Naive thymus-derived CD4-positive, alpha-beta T cell (primary cell): ENCODE measurements at regions not wholly inside any gene's neighbourhood (a gene's known extent, or its start where the extent isn't known, plus 50 kb on each side); places are given as distances from the start of the nearest gene placed in this dataset.
A peak's percentile ranks its signal among the peaks of the same experiment; 100 is the strongest.

Experiments
- ATAC-seq: fragments of 150-1000 bp; cut with Tn5 transposase; 2 replicates; pipeline ENCODE4 v1.10.0; 2021; ENCODE audit warnings: mild to moderate bottlenecking, moderate library complexity
- CTCF ChIA-PET: fragments of 350-600 bp; sonication (Branson Sonifier 250); formaldehyde crosslinking; loops from one replicate; lab custom pipeline; 2021; ENCODE audit warnings: antibody characterized with exemption; lab: Charles Lee
- POLR2A ChIA-PET: fragments of 350-600 bp; sonication (Branson Sonifier 250); formaldehyde crosslinking; loops from one replicate; lab custom pipeline; 2021; ENCODE audit warnings: antibody characterized with exemption, inconsistent platforms; lab: Charles Lee
- DNase-seq, 9 donors: peaks; one replicate each; pipeline versions ENCODE4 v3.0.0 to v3.0.0-alpha.2; 2020 to 2022; ENCODE audit warnings: mixed read lengths in 1 of 9
- H3K27ac ChIP-seq: one replicate; pipeline ENCODE4 v1.7.0; 2013; ENCODE audit warnings: mild to moderate bottlenecking, low read depth, low read length, moderate library complexity
- H3K27me3 ChIP-seq, 2 donors: one replicate each; pipeline ENCODE4 v1.7.0; 2013; ENCODE audit warnings: low read length in 2 of 2, mild to moderate bottlenecking in 2 of 2, moderate library complexity in 2 of 2; ENCODE audit not compliant: control insufficient read depth in 2 of 2, insufficient read depth in 2 of 2
- H3K36me3 ChIP-seq, 3 experiments: 1 replicate in 2 of 3; 2 replicates in 1 of 3; pipeline ENCODE4 v1.7.0; 2013; ENCODE audit warnings: low read length in 3 of 3, mild to moderate bottlenecking in 3 of 3, moderate library complexity in 1 of 3; ENCODE audit not compliant: insufficient read depth in 3 of 3, control insufficient read depth in 2 of 3
- H3K4me1 ChIP-seq, 2 donors: one replicate each; pipeline ENCODE4 v1.7.0; 2013; ENCODE audit warnings: low read length in 2 of 2, mild to moderate bottlenecking in 2 of 2, moderate library complexity in 1 of 2; ENCODE audit not compliant: control insufficient read depth in 2 of 2, insufficient read depth in 2 of 2
- H3K4me3 ChIP-seq: 2 replicates; pipeline ENCODE4 v1.7.0; 2013; ENCODE audit warnings: mild to moderate bottlenecking, low read length
- H3K9me3 ChIP-seq, 3 experiments: 1 replicate in 2 of 3; 2 replicates in 1 of 3; pipeline ENCODE4 v1.7.0; 2013; ENCODE audit warnings: low read length in 3 of 3; ENCODE audit not compliant: control insufficient read depth in 2 of 3
- H3K27ac Mint-ChIP-seq, 9 donors: one replicate each; pipeline ENCODE4 v1.8.0; 2020 to 2022; ENCODE audit warnings: mixed read lengths in 9 of 9, mild to moderate bottlenecking in 8 of 9, moderate library complexity in 5 of 9, inconsistent platforms in 2 of 9
- H3K27me3 Mint-ChIP-seq, 5 donors: one replicate each; pipeline ENCODE4 v1.8.0; 2021 to 2022; ENCODE audit warnings: mixed read lengths in 5 of 5, mild to moderate bottlenecking in 1 of 5
- H3K36me3 Mint-ChIP-seq, 5 donors: one replicate each; pipeline ENCODE4 v1.8.0; 2020 to 2022; ENCODE audit warnings: mixed read lengths in 5 of 5, mild to moderate bottlenecking in 3 of 5, inconsistent platforms in 1 of 5
- H3K4me1 Mint-ChIP-seq, 7 donors: one replicate each; pipeline ENCODE4 v1.8.0; 2020 to 2022; ENCODE audit warnings: mixed read lengths in 7 of 7, mild to moderate bottlenecking in 3 of 7, inconsistent platforms in 1 of 7
- H3K4me3 Mint-ChIP-seq, 10 donors: one replicate each; pipeline ENCODE4 v1.8.0; 2020 to 2022; ENCODE audit warnings: mild to moderate bottlenecking in 10 of 10, mixed read lengths in 10 of 10, moderate library complexity in 6 of 10, inconsistent platforms in 2 of 10
- H3K9me3 Mint-ChIP-seq, 11 donors: one replicate each; pipeline ENCODE4 v1.8.0; 2020 to 2022; ENCODE audit warnings: mixed read lengths in 11 of 11, mild to moderate bottlenecking in 4 of 11, inconsistent platforms in 1 of 11, moderate library complexity in 1 of 11
- intact Hi-C, 2 donors: fragments of 100-400 bp; cut with micrococcal nuclease; formaldehyde crosslinking; loops; one replicate each; pipeline ENCODE4 v1.15.1; 2023

- no peaks in the 10 kb centered on the region for H3K4me1 ChIP-seq
- H3K36me3 Mint-ChIP-seq, result peaks cover 0 to 4% (median 0%) of the 10 kb centered on the region in 5 donors
- ATAC-seq (no peak), DNase-seq (no peak)
- H3K36me3 ChIP-seq, result no peaks in the 10 kb centered on the region
- H3K9me3 ChIP-seq, result peaks cover 0 to 8% (median 0%) of the 10 kb centered on the region in 3 experiments
- peaks cover 0 to 18% (median 11%) of the 10 kb centered on the region in 5 donors for H3K27me3 Mint-ChIP-seq
- intact Hi-C loops, result no loop called here
- peaks cover 0 to 19% (median 4%) of the 10 kb centered on the region in 11 donors for H3K9me3 Mint-ChIP-seq
- H3K4me3 ChIP-seq, result no peak overlapping the region
- no peaks in the 10 kb centered on the region for H3K27me3 ChIP-seq
- CTCF ChIA-PET, result no interaction called here
- H3K4me3 Mint-ChIP-seq, result no peak overlapping the region
- H3K27ac Mint-ChIP-seq, result no peak overlapping the region
- H3K27ac ChIP-seq, result no peak overlapping the region
- POLR2A ChIA-PET, result no interaction called here
- H3K4me1 Mint-ChIP-seq, result no peaks in the 10 kb centered on the region
Observed at GRCh38 chr1:233782937-233783586, 121.4 kb upstream of the SLC35F3 start.

- Mint-ChIP-seq H3K36me3 (no peaks in the 10 kb centered on the region), H3K4me1 (no peaks in the 10 kb centered on the region), H3K9me3 (peaks cover 0 to 5% (median 0%) of the 10 kb centered on the region in 11 donors), H3K27me3 (peaks cover 12 to 32% (median 26%) of the 10 kb centered on the region in 5 donors), H3K4me3 (no peak overlapping the region), H3K27ac (no peak overlapping the region)
- ATAC-seq (no peak), DNase-seq (no peak)
- ChIA-PET POLR2A (no interaction called here), CTCF (no interaction called here)
- H3K4me3 ChIP-seq, result no peak overlapping the region
- no peaks in the 10 kb centered on the region for H3K27me3 ChIP-seq
- no peaks in the 10 kb centered on the region for H3K9me3 ChIP-seq
- H3K4me1 ChIP-seq, result no peaks in the 10 kb centered on the region
- H3K27ac ChIP-seq, result no peak overlapping the region
- H3K36me3 ChIP-seq, result no peaks in the 10 kb centered on the region
- intact Hi-C loops, result no loop called here
Observed at GRCh38 chr1:233787599-233787998, 116.9 kb upstream of the SLC35F3 start.

DNA sequence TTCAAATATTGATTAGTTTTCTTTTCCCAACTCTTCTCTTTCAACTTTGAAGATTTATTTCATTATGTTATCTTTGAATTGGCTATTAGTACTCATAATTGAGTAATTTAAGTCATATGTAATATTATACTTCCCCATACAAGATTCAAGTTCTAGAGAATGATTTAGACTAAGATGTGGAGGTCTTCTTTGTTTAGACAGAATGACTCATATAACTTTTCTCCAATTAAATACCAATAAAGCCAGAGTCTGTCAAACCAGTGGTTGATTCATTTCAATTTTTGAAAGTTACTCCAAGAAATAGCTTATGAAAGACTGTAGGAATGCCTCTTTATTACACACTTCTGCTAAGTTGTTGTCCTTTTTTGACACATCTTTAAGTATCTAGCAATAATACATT lies 115.8 kb upstream of the SLC35F3 start:
- Histone ChIP-seq H3K36me3 (no peaks in the 10 kb centered on the region), H3K4me1 (no peaks in the 10 kb centered on the region), H3K27me3 (no peaks in the 10 kb centered on the region), H3K9me3 (no peaks in the 10 kb centered on the region), H3K4me3 (no peak overlapping the region), H3K27ac (no peak overlapping the region)
- H3K4me1 Mint-ChIP-seq, result no peaks in the 10 kb centered on the region
- ATAC-seq (no peak), DNase-seq (no peak)
- no peak overlapping the region for H3K4me3 Mint-ChIP-seq
- ChIA-PET POLR2A (no interaction called here), CTCF (no interaction called here)
- intact Hi-C loops, result no loop called here
- peaks cover 14 to 31% (median 26%) of the 10 kb centered on the region in 5 donors for H3K27me3 Mint-ChIP-seq
- no peak overlapping the region for H3K27ac Mint-ChIP-seq
- peaks cover 0 to 5% (median 0%) of the 10 kb centered on the region in 11 donors for H3K9me3 Mint-ChIP-seq
- no peaks in the 10 kb centered on the region for H3K36me3 Mint-ChIP-seq

GRCh38 chr1:233790121-233790520 lies 114.4 kb upstream of the SLC35F3 start:
- ChIA-PET POLR2A (no interaction called here), CTCF (no interaction called here)
- no peak for ATAC-seq
- Histone ChIP-seq H3K4me1 (no peaks in the 10 kb centered on the region), H3K36me3 (no peaks in the 10 kb centered on the region), H3K4me3 (no peak overlapping the region), H3K27ac (no peak overlapping the region), H3K27me3 (no peaks in the 10 kb centered on the region), H3K9me3 (no peaks in the 10 kb centered on the region)
- Mint-ChIP-seq H3K9me3 (peaks cover 0 to 10% (median 3%) of the 10 kb centered on the region in 11 donors), H3K4me3 (no peak overlapping the region), H3K27ac (no peak overlapping the region), H3K4me1 (no peaks in the 10 kb centered on the region), H3K36me3 (peaks cover 0 to 4% (median 0%) of the 10 kb centered on the region in 5 donors), H3K27me3 (peaks cover 14 to 35% (median 31%) of the 10 kb centered on the region in 5 donors)
- no peak for DNase-seq
- intact Hi-C loops, result no loop called here

GRCh38 chr1:233790662-233791371 lies 113.7 kb upstream of the SLC35F3 start:
- Mint-ChIP-seq H3K27ac (no peak overlapping the region), H3K36me3 (peaks cover 0 to 4% (median 0%) of the 10 kb centered on the region in 5 donors), H3K4me3 (no peak overlapping the region), H3K27me3 (peaks cover 14 to 35% (median 31%) of the 10 kb centered on the region in 5 donors), H3K4me1 (no peaks in the 10 kb centered on the region), H3K9me3 (peaks cover 0 to 11% (median 3%) of the 10 kb centered on the region in 11 donors)
- intact Hi-C loops, result loop anchor here in 1 of 2 donors (1.0 kb wide), 3 partner anchors 350 to 487 kb away; no protein-coding TSS in a partner anchor
- H3K36me3 ChIP-seq, result no peaks in the 10 kb centered on the region
- H3K9me3 ChIP-seq, result no peaks in the 10 kb centered on the region
- H3K4me1 ChIP-seq, result no peaks in the 10 kb centered on the region
- no peak overlapping the region for H3K27ac ChIP-seq
- ATAC-seq, result peak; percentile 74
- ChIA-PET CTCF (interaction anchor here (0.7 to 1.5 kb wide), 4 partner anchors 43 to 490 kb away, joined by 3 to 7 read pairs (median 4); no protein-coding TSS in a partner anchor), POLR2A (no interaction called here)
- no peak overlapping the region for H3K4me3 ChIP-seq
- DNase-seq, result peak in 6 of 9 donors; percentile 21 to 49 (median 33)
- H3K27me3 ChIP-seq, result no peaks in the 10 kb centered on the region

DNA sequence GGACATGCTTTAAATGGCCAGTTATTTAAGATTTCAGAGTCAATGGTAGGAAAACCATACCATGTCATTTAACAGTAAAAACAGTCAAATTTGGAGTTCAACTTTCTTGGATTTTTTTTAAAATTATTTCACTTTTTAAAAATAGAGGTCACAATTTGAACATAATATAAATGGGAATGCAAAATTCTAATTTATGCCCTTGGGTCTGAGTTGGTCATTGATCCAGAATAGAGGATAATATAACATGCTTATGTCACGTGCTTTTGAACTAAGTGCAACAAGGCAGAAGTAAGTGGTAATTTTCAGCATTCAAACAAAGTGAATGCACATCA lies 113.1 kb upstream of the SLC35F3 start:
- intact Hi-C loops, result loop anchor here in 1 of 2 donors (1.0 kb wide), 3 partner anchors 350 to 487 kb away; no protein-coding TSS in a partner anchor
- H3K36me3 Mint-ChIP-seq, result peaks cover 0 to 4% (median 0%) of the 10 kb centered on the region in 5 donors
- H3K27me3 Mint-ChIP-seq, result peaks cover 14 to 35% (median 31%) of the 10 kb centered on the region in 5 donors
- Histone ChIP-seq H3K27me3 (no peaks in the 10 kb centered on the region), H3K4me3 (no peak overlapping the region), H3K27ac (no peak overlapping the region), H3K36me3 (no peaks in the 10 kb centered on the region), H3K4me1 (no peaks in the 10 kb centered on the region), H3K9me3 (no peaks in the 10 kb centered on the region)
- H3K9me3 Mint-ChIP-seq, result peaks cover 0 to 11% (median 3%) of the 10 kb centered on the region in 11 donors
- ATAC-seq, result no peak
- no peak overlapping the region for H3K4me3 Mint-ChIP-seq
- DNase-seq, result no peak
- ChIA-PET CTCF (interaction anchor here (0.7 to 1.5 kb wide), 4 partner anchors 44 to 490 kb away, joined by 3 to 7 read pairs (median 4); no protein-coding TSS in a partner anchor), POLR2A (no interaction called here)
- H3K4me1 Mint-ChIP-seq, result no peaks in the 10 kb centered on the region
- no peak overlapping the region for H3K27ac Mint-ChIP-seq
